ENCODE measurements at regions not wholly inside any gene's neighbourhood (a gene's known extent, or its start where the extent isn't known, plus 50 kb on each side); places are given as distances from the start of the nearest gene placed in this dataset.

GRCh38 chr4:34037280-34037679 lies 2207.0 kb downstream of the ARAP2 start:
- no peak for DNase-seq
- in situ Hi-C loops (cut with HindIII; ENCODE audit: low pct_ligation_motif_present, low pct_unique_long_range_greater_than_20kb, low sequenced_read_pairs), result no loop called here

DNA sequence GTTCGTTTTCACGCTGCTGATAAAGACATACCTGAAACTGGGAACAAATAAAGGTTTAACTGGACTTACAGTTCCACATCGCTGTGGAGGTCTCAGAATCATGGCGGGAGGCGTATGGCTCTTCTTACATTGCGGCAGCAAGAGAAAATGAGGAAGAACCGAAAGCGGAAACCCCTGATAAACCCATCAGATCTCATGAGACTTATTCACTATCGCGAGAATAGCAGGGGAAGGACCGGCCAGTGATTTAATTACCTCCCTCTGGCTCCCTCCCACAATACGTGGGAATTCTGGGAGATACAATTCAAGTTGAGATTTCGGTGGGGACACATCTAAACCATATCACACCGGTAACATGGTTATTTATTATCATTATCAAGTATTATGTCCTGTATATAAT lies 2204.5 kb downstream of the ARAP2 start:
- in situ Hi-C loops (cut with HindIII; ENCODE audit: low pct_ligation_motif_present, low pct_unique_long_range_greater_than_20kb, low sequenced_read_pairs), result no loop called here

DNA sequence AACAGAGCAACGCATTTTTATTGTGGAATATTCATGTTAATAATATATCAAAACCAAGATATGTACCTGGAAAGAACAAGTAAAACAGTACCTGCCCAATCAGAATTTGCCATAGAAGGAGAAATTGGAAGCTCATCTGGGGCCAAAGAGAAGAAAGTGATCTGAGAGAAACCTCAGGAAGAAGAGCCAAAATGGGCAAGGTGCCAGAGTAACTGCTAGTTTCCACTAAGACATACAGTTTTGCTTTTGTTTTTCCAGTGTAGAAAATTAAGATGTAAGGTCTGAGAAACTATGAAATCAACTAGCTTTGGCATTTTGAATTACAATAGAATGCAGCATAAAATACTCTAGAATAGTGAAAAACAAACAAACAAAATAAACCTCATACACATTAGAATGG lies 2201.2 kb downstream of the ARAP2 start:
- DNase-seq, result no peak

More for the DNA sequence above, 2204.5 kb downstream of the ARAP2 start:
- no peak for DNase-seq

GRCh38 chr4:34046580-34046979 lies 2197.7 kb downstream of the ARAP2 start:
- in situ Hi-C loops (cut with HindIII; ENCODE audit: low pct_ligation_motif_present, low pct_unique_long_range_greater_than_20kb, low sequenced_read_pairs), result no loop called here
- peak; percentile 55 for DNase-seq

More for the DNA sequence above, 2201.2 kb downstream of the ARAP2 start:
- in situ Hi-C loops (cut with HindIII; ENCODE audit: low pct_ligation_motif_present, low pct_unique_long_range_greater_than_20kb, low sequenced_read_pairs), result no loop called here

GRCh38 chr4:34047363-34047762 lies 2197.0 kb downstream of the ARAP2 start:
- in situ Hi-C loops (cut with HindIII; ENCODE audit: low pct_ligation_motif_present, low pct_unique_long_range_greater_than_20kb, low sequenced_read_pairs), result no loop called here
- DNase-seq, result no peak

- in situ Hi-C loops (cut with HindIII; ENCODE audit: low pct_ligation_motif_present, low pct_unique_long_range_greater_than_20kb, low sequenced_read_pairs), result no loop called here
These were observed 2178.2 kb downstream of the ARAP2 start for GRCh38 chr4:34066126-34066525.

GRCh38 chr4:34091451-34091850 lies 2152.9 kb downstream of the ARAP2 start:
- in situ Hi-C loops (cut with HindIII; ENCODE audit: low pct_ligation_motif_present, low pct_unique_long_range_greater_than_20kb, low sequenced_read_pairs), result no loop called here
- no peak for DNase-seq

More at GRCh38 chr4:34066126-34066525, 2178.2 kb downstream of the ARAP2 start:
- no peak for DNase-seq

DNA sequence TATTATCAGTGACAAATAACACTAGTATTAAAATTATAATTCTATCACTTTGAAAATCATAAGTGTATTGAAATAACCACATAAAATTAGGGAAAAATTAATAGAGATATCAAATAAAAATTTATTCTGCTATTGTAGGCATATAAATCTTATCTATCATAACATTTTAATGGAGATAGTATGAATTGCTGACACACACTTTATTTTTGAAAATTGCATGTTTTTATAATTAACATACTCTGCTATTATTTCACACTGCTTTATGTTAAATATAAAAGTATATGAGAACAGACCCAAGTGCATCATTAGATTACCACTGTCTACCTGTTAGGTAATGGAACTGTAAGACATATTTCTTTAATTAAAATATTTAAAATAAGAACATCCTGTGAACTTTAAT lies 2150.2 kb downstream of the ARAP2 start:
- no peak for DNase-seq
- in situ Hi-C loops (cut with HindIII; ENCODE audit: low pct_ligation_motif_present, low pct_unique_long_range_greater_than_20kb, low sequenced_read_pairs), result no loop called here

GRCh38 chr4:34105311-34105710 lies 2139.0 kb downstream of the ARAP2 start:
- in situ Hi-C loops (cut with HindIII; ENCODE audit: low pct_ligation_motif_present, low pct_unique_long_range_greater_than_20kb, low sequenced_read_pairs), result no loop called here
- no peak for DNase-seq

DNA sequence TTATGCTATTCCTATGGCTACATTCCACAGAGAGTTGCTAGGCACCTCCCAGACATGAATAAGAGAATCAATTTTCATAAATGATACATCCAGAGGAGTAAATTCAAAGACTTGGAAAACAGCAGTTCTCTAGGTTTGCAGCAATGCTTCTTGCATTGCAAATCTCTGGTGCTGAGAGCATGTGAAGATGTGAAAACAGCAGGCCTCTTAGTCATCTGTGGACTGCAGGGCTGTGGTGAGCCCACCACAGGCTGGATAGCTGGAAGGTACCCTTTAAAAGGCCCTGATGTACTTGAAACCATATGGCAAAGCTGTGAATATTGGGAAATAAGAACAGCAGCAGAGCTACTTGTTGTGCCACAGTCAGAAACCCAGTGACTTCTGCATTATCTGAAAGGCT lies 2135.9 kb downstream of the ARAP2 start:
- in situ Hi-C loops (cut with HindIII; ENCODE audit: low pct_ligation_motif_present, low pct_unique_long_range_greater_than_20kb, low sequenced_read_pairs), result no loop called here
- no peak for DNase-seq

GRCh38 chr4:34112573-34112972 lies 2131.7 kb downstream of the ARAP2 start:
- DNase-seq, result no peak
- in situ Hi-C loops (cut with HindIII; ENCODE audit: low pct_ligation_motif_present, low pct_unique_long_range_greater_than_20kb, low sequenced_read_pairs), result no loop called here

DNA sequence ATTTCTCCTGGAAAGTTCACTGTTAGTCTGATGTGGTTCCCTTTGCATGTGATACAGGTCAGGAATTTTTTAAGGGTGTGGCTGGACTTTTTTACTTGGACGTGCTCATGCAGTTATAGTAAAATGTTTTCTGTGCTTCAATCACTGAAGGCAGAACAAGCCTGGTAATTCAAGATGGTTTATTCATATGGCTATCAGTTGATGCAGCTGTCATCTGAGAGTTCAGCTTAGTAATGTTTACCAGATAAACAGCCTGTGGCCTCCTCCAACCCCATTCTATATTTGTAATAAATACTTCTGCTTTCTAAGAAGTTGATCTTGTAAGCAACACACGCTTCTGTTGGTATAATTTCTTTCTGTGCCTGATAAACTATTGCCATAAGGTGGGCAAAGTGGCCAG lies 2105.9 kb downstream of the ARAP2 start:
- DNase-seq, result no peak
- in situ Hi-C loops (cut with HindIII; ENCODE audit: low pct_ligation_motif_present, low pct_unique_long_range_greater_than_20kb, low sequenced_read_pairs), result no loop called here

DNA sequence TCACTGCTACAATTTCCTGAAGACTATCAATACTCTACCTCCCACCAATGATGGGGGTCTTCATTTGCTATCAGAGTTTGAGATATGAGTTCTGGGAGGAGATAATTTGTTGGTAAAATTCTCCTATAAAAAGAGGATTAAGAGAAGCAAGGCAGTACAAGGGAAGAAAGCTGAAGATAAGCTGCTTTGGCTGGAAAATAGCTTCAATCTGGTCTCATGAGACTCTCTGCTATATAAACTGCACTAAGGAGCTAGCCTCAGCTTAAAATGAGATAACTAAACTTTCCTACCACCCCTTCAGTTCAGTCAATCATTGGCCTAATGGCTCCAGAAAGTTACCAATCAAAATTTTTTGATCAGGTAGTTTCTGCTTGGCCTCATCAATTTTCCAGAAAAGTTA lies 2105.0 kb downstream of the ARAP2 start:
- DNase-seq, result no peak
- in situ Hi-C loops (cut with HindIII; ENCODE audit: low pct_ligation_motif_present, low pct_unique_long_range_greater_than_20kb, low sequenced_read_pairs), result no loop called here

- DNase-seq, result no peak
- in situ Hi-C loops (cut with HindIII; ENCODE audit: low pct_ligation_motif_present, low pct_unique_long_range_greater_than_20kb, low sequenced_read_pairs), result no loop called here
These were observed 2095.9 kb downstream of the ARAP2 start for GRCh38 chr4:34148322-34148908.

DNA sequence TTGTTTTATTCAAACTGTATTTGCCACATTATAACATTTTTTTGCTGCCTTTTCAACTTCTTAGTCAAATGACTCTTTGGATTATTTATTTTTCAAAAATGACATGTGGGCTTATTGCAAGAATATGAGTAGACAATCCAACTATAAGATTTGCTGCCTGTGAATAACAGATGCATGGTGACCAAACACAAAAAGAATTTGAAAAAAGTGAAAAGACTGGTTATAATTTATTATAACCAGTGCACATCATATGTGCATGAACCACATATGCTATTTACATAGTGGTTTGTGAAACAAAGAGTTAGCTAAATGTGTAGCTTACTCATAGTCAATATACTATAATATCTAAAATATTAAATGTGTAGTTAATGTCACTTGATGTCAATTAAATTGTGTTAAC lies 2086.8 kb downstream of the ARAP2 start:
- in situ Hi-C loops (cut with HindIII; ENCODE audit: low pct_ligation_motif_present, low pct_unique_long_range_greater_than_20kb, low sequenced_read_pairs), result no loop called here
- DNase-seq, result no peak

DNA sequence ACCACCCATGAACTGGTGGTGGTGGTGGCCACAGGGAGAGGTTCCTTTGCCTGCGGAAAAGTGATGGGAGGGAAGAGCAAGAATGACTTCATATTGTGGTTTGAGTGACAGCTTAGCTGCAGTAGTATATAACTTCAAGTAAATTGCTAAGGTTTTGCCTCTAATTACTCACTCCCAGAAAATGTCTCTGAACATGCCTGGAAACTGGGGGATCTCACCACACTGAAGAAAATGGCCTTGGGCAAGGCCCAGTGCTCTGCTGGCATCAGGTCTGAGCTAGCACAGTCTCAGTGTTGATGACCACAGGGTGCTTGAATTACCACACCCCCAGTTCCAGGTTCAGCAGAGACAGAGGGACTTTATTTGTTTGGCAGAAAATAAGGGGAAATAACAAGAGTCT lies 2085.4 kb downstream of the ARAP2 start:
- in situ Hi-C loops (cut with HindIII; ENCODE audit: low pct_ligation_motif_present, low pct_unique_long_range_greater_than_20kb, low sequenced_read_pairs), result no loop called here
- no peak for DNase-seq

DNA sequence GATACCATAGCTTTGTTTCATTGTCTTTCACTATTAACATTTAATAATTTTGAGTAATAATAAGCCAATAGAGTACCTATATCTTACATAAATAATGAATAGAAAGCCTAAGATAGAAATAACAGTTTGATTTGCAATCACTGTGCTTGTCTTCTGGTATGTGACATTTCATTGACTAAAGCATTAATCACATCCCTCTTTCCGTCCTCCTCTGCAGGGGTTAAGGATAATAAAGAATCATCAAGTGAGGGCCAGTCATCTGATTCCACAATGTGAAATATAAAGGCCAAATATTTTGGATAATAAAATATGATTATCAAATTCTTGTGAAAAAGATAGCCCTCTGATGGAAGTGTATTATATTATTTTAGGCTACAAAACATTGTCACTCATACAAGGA lies 2073.4 kb downstream of the ARAP2 start:
- DNase-seq, result no peak
- in situ Hi-C loops (cut with HindIII; ENCODE audit: low pct_ligation_motif_present, low pct_unique_long_range_greater_than_20kb, low sequenced_read_pairs), result no loop called here

GRCh38 chr4:34176609-34177008 lies 2067.7 kb downstream of the ARAP2 start:
- DNase-seq, result no peak
- in situ Hi-C loops (cut with HindIII; ENCODE audit: low pct_ligation_motif_present, low pct_unique_long_range_greater_than_20kb, low sequenced_read_pairs), result no loop called here

DNA sequence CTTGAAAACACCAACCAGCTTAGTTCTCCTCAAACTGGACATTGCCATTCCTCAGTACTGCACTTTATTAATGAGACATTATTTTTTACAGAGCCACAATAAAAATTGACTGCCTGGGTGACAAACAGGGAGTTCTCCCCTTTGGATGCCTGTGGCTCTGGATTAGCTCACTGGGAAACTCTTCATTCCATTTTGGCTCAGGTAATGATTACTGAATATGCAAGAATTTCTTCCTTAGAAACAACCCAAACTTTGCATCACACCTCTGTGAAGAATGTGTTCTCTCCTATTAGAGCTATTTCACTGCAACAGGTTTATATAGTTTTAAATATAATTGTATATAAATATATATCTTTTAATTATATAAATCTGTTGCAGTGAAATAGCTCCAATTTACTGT lies 2065.8 kb downstream of the ARAP2 start:
- no peak for DNase-seq
- in situ Hi-C loops (cut with HindIII; ENCODE audit: low pct_ligation_motif_present, low pct_unique_long_range_greater_than_20kb, low sequenced_read_pairs), result no loop called here

DNA sequence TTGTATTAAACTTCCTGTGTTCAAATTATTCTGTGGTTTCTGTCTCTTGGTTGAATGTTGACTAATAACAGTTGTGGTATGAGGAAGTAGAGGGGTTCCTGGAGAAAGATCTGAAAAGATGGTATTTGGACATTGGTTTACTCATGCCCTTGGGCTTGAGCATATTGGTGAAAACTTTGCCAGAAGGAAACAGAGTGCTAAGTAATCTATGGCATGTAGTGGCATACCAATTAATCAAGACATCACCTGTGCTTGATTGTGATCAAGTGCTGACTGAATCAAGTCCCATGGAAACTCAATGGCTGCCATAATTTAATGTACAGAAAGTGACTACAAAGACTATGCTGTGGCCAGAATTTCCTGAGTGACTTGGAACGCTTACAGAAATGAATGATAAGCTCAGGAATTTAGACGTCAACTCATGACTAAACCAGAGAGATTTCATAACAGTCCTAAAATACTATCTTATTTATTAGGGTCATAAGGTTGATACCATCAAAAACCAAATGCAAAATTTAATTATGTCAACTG lies 2062.9 kb downstream of the ARAP2 start:
- in situ Hi-C loops (cut with HindIII; ENCODE audit: low pct_ligation_motif_present, low pct_unique_long_range_greater_than_20kb, low sequenced_read_pairs), result no loop called here

DNA sequence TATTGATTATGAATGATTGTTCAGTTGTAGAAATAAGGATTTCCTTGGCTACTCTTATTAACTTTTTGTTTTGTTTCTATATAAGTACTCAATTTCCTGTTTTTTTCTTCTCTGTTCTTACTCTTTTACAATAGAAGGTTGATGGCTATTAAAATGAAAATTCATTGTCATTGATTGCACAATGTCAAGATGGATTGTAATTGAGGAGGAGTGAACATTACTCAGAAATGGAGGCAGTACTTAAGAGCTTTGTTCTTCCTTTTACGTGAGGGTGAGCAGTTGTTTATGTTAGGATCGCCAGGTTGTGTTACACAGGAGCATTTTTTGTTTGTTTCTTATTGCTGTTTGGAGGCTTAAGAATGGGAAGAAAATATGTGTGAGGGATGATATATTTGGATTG lies 2062.4 kb downstream of the ARAP2 start:
- DNase-seq, result no peak
- in situ Hi-C loops (cut with HindIII; ENCODE audit: low pct_ligation_motif_present, low pct_unique_long_range_greater_than_20kb, low sequenced_read_pairs), result no loop called here

More for the DNA sequence above, 2062.9 kb downstream of the ARAP2 start:
- peak; percentile 34 for DNase-seq
